SK-N-SH (cell line): ENCODE measurements at regions not wholly inside any gene's neighbourhood (a gene's known extent, or its start where the extent isn't known, plus 50 kb on each side); places are given as distances from the start of the nearest gene placed in this dataset.

Experiments
- CTCF ChIA-PET: fragments of 300-600, 350-600 bp; formaldehyde crosslinking; extraction: SDS; loops from one replicate; lab custom pipeline; 2021; lab: Yijun Ruan, JAX
- POLR2A ChIA-PET: fragments of 350-600 bp; sonication (Branson Sonifier 250); formaldehyde crosslinking; extraction: SDS; loops from one replicate; lab custom pipeline; 2020; ENCODE audit warnings: antibody characterized with exemption, inconsistent platforms; lab: Yijun Ruan, JAX
- DNase-seq: peaks from one replicate; pipeline ENCODE4 v3.0.0; 2012
- H2AFZ ChIP-seq: fragments of 200-600 bp; sonication (generic); 2 replicates; pipeline ENCODE4 v1.8.1; 2016; ENCODE audit warnings: antibody characterized with exemption, mild to moderate bottlenecking, low read depth
- H3F3A ChIP-seq: fragments of 200-600 bp; sonication (generic); replicated peaks from 2 replicates; pipeline ENCODE3; 2016; ENCODE audit warnings: antibody characterized with exemption, mild to moderate bottlenecking; ENCODE audit not compliant: insufficient read depth
- H3K27ac ChIP-seq, 2 experiments: fragments of 200-500 bp in 1 of 2; fragments of 200-600 bp in 1 of 2; sonication (Bioruptor generic) in 1 of 2; sonication (generic), shearing (Covaris generic) in 1 of 2; 2 replicates each; pipeline versions ENCODE4 v1.5.1 to v1.6.1; 2014 to 2016; ENCODE audit warnings: low read depth in 2 of 2, inconsistent platforms in 1 of 2, low read length in 1 of 2, mild to moderate bottlenecking in 1 of 2, mixed read lengths in 1 of 2
- H3K27me3 ChIP-seq: fragments of 200-600 bp; sonication (generic), shearing (Covaris generic); 2 replicates; pipeline ENCODE4 v1.6.1; 2016; ENCODE audit warnings: mixed run types; ENCODE audit not compliant: insufficient read depth
- H3K36me3 ChIP-seq, 2 experiments: fragments of 200-500 bp in 1 of 2; fragments of 200-600 bp in 1 of 2; sonication (Bioruptor generic) in 1 of 2; sonication (generic) in 1 of 2; replicated peaks in 1 of 2; 2 replicates each; pipeline versions ENCODE3 to v1.5.1; 2014 to 2016; ENCODE audit warnings: low read length in 1 of 2, mild to moderate bottlenecking in 1 of 2; ENCODE audit not compliant: insufficient read depth in 2 of 2, control insufficient read depth in 1 of 2
- H3K4me1 ChIP-seq, 2 experiments: fragments of 200-500 bp in 1 of 2; fragments of 200-600 bp in 1 of 2; sonication (Bioruptor generic) in 1 of 2; sonication (generic), shearing (Covaris generic) in 1 of 2; 2 replicates each; pipeline versions ENCODE4 v1.5.1 to v1.6.1; 2014 to 2016; ENCODE audit warnings: low read depth in 1 of 2, low read length in 1 of 2, mixed run types in 1 of 2; ENCODE audit not compliant: insufficient read depth in 2 of 2, control insufficient read depth in 1 of 2
- H3K4me2 ChIP-seq: fragments of 200-600 bp; sonication (generic), shearing (Covaris generic); 2 replicates; pipeline ENCODE4 v1.6.1; 2017; ENCODE audit warnings: mixed run types
- H3K4me3 ChIP-seq, 2 experiments: fragments of 200-500 bp in 1 of 2; fragments of 200-600 bp in 1 of 2; sonication (Bioruptor generic) in 1 of 2; sonication (generic), shearing (Covaris generic) in 1 of 2; 2 replicates each; pipeline versions ENCODE4 v1.5.1 to v1.8.1; 2014 to 2016; ENCODE audit warnings: low read depth in 2 of 2, inconsistent platforms in 1 of 2, low read length in 1 of 2, mild to moderate bottlenecking in 1 of 2, mixed read lengths in 1 of 2, moderate library complexity in 1 of 2
- H3K79me2 ChIP-seq: fragments of 200-600 bp; sonication (generic); 2 replicates; pipeline ENCODE4 v1.8.1; 2017; ENCODE audit warnings: mild to moderate bottlenecking; ENCODE audit not compliant: insufficient read depth
- H3K9ac ChIP-seq: fragments of 200-600 bp; sonication (generic); 2 replicates; pipeline ENCODE4 v1.6.1; 2017; ENCODE audit warnings: mixed run types
- H3K9me2 ChIP-seq: fragments of 200-600 bp; sonication (generic); 2 replicates; pipeline ENCODE4 v1.6.1; 2017; ENCODE audit warnings: mixed run types
- H3K9me3 ChIP-seq: fragments of 200-600 bp; sonication (generic); 2 replicates; pipeline ENCODE4 v1.6.1; 2017; ENCODE audit warnings: mixed run types, mild to moderate bottlenecking, moderate library complexity
- H4K20me1 ChIP-seq: fragments of 200-600 bp; sonication (generic); 2 replicates; pipeline ENCODE4 v1.6.1; 2017; ENCODE audit warnings: mild to moderate bottlenecking, mixed run types; ENCODE audit not compliant: insufficient read depth
- CHD2 ChIP-seq: fragments of 150-350 bp; IDR thresholded peaks from 2 replicates; pipeline ENCODE4 v1.6.1; 2018; ENCODE audit warnings: low read length; ENCODE audit not compliant: partially characterized antibody
- FOXJ3 ChIP-seq: sonication (generic); formaldehyde crosslinking; IDR thresholded peaks from 2 replicates; pipeline ENCODE4 v1.5.1; 2020; ENCODE audit warnings: mild to moderate bottlenecking, missing genetic modification reagents
- GABPA ChIP-seq: IDR thresholded peaks from 2 replicates; pipeline ENCODE4 v1.4.0; 2012; ENCODE audit warnings: low read depth, mild to moderate bottlenecking
- GATA2 ChIP-seq: sonication (generic); formaldehyde crosslinking; IDR thresholded peaks from 2 replicates; pipeline ENCODE4 v1.5.0; 2020; ENCODE audit warnings: mild to moderate bottlenecking, missing genetic modification reagents
- IRF3 ChIP-seq: fragments of 150-350 bp; IDR thresholded peaks from 2 replicates; pipeline ENCODE4 v1.6.1; 2016; ENCODE audit warnings: mild to moderate bottlenecking, low read depth, low read length
- JUND ChIP-seq: IDR thresholded peaks from 2 replicates; pipeline ENCODE4 v1.4.0; 2012
- MAX ChIP-seq: IDR thresholded peaks from 2 replicates; pipeline ENCODE4 v1.4.0; 2012; ENCODE audit warnings: low read depth
- NFIC ChIP-seq: IDR thresholded peaks from 2 replicates; pipeline ENCODE4 v1.4.0; 2012; ENCODE audit warnings: borderline replicate concordance
- POLR2AphosphoS5 ChIP-seq: IDR thresholded peaks from 2 replicates; pipeline ENCODE4 v1.6.1; 2012; ENCODE audit warnings: low read depth, low read length
- REST ChIP-seq: IDR thresholded peaks from 2 replicates; pipeline ENCODE4 v1.6.1; 2012; ENCODE audit warnings: mild to moderate bottlenecking, low read depth, low read length, moderate library complexity
- RFX5 ChIP-seq: IDR thresholded peaks from 2 replicates; pipeline ENCODE4 v1.6.1; 2012; ENCODE audit warnings: mild to moderate bottlenecking, improper control_type of control experiment, low read length
- SIN3A ChIP-seq: IDR thresholded peaks from 2 replicates; pipeline ENCODE4 v1.6.1; 2012; ENCODE audit warnings: low read depth, mild to moderate bottlenecking, low read length, moderate library complexity, borderline replicate concordance
- TCF12 ChIP-seq: IDR thresholded peaks from 2 replicates; pipeline ENCODE4 v1.4.0; 2012
- USF1 ChIP-seq: IDR thresholded peaks from 2 replicates; pipeline ENCODE4 v1.4.0; 2012; ENCODE audit warnings: low read depth, borderline replicate concordance
- USF2 ChIP-seq: fragments of 150-350 bp; IDR thresholded peaks from 2 replicates; pipeline ENCODE4 v1.6.1; 2017; ENCODE audit warnings: antibody characterized with exemption, low read length, low read depth, borderline replicate concordance
- WGBS: methylation state at CpG from one replicate; pipeline ENCODE4 v1.1.6; 2017; ENCODE audit warnings: low lambda C conversion rate; 5-methylcytosine and 5-hydroxymethylcytosine counted together

- no peak overlapping the region for H3K27ac ChIP-seq
- H3K4me1 ChIP-seq, result peaks cover 0 to 13% of the 10 kb centered on the region in 2 experiments; a peak in 1 of 4 replicates
- TF ChIP-seq FOXJ3 (CRISPR knock-in tag) (no peak), IRF3 (no peak), JUND (no peak), USF1 (no peak), RFX5 (no peak), SIN3A (no peak), CHD2 (no peak), TCF12 (no peak), USF2 (no peak), REST (no peak), MAX (no peak), POLR2AphosphoS5 (no peak), GABPA (no peak), GATA2 (no peak), NFIC (no peak)
- no peaks in the 10 kb centered on the region for H3K9me3 ChIP-seq
- H4K20me1 ChIP-seq, result no peaks in the 10 kb centered on the region
- no peak overlapping the region for H3K9ac ChIP-seq
- ChIA-PET POLR2A (no interaction called here), CTCF (interaction anchor here (1.2 to 1.5 kb wide), 2 partner anchors 12 to 225 kb away, joined by 3 to 5 read pairs; no protein-coding TSS in a partner anchor)
- H3K27me3 ChIP-seq, result no peaks in the 10 kb centered on the region
- no peaks in the 10 kb centered on the region for H3F3A ChIP-seq
- H3K4me2 ChIP-seq, result no peak overlapping the region
- no peaks in the 10 kb centered on the region for H3K36me3 ChIP-seq
- H3K4me3 ChIP-seq, result no peak overlapping the region
- no peak for DNase-seq
- WGBS, result 55% methylated on average over 6 of the region's 6 CpGs
- H2AFZ ChIP-seq, result no peak overlapping the region
- no peaks in the 10 kb centered on the region for H3K9me2 ChIP-seq
- H3K79me2 ChIP-seq, result no peaks in the 10 kb centered on the region
These were observed 106.0 kb upstream of the SFSWAP start for GRCh38 chr12:131604859-131605258.
